22Rv1 (cell line): ENCODE measurements at regions not wholly inside any gene's neighbourhood (a gene's known extent, or its start where the extent isn't known, plus 50 kb on each side); places are given as distances from the start of the nearest gene placed in this dataset.

Experiments used
- ZFX ChIP-seq: fragments of 450-650 bp; IDR thresholded peaks from 2 replicates; pipeline ENCODE4 v1.6.1; 2017; ENCODE audit warnings: antibody characterized with exemption, borderline replicate concordance
- TF ChIP-seq, protein P1 (sequence below): fragments of 450-650 bp; IDR thresholded peaks from 2 replicates; pipeline ENCODE4 v1.5.1; 2017; ENCODE audit warnings: mild to moderate bottlenecking

DNA sequence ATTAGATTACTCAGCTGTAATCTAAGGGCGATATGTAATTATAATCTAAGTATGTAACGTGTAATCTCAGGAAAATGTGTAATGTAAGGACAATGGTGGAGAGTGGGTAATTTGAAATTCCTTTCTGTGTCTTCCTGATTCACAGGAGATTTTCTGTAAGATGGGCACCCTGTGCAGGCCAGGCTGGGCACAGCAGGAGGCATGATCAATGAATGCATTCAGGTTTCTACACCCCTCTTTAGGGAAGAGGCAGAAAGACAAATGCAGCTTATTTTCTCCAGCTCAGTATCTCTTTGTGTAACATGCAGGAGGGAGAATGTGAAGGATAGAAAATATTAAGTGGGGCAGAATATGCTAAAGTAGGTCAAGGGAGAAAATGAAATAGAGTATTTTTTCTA lies 320.1 kb downstream of the PIK3C3 start:
- TF ChIP-seq, protein P1, sequence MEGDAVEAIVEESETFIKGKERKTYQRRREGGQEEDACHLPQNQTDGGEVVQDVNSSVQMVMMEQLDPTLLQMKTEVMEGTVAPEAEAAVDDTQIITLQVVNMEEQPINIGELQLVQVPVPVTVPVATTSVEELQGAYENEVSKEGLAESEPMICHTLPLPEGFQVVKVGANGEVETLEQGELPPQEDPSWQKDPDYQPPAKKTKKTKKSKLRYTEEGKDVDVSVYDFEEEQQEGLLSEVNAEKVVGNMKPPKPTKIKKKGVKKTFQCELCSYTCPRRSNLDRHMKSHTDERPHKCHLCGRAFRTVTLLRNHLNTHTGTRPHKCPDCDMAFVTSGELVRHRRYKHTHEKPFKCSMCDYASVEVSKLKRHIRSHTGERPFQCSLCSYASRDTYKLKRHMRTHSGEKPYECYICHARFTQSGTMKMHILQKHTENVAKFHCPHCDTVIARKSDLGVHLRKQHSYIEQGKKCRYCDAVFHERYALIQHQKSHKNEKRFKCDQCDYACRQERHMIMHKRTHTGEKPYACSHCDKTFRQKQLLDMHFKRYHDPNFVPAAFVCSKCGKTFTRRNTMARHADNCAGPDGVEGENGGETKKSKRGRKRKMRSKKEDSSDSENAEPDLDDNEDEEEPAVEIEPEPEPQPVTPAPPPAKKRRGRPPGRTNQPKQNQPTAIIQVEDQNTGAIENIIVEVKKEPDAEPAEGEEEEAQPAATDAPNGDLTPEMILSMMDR = no peak
- TF ChIP-seq ZFX = no peak
